GM19328 (cell line): ENCODE measurements at regions not wholly inside any gene's neighbourhood (a gene's known extent, or its start where the extent isn't known, plus 50 kb on each side); places are given as distances from the start of the nearest gene placed in this dataset.
"Not testable (repeated sequence)": the region's sequence is repeated elsewhere in the genome, so short reads cannot be mapped to it uniquely, and the experiment has no call there.

Source experiments
- ATAC-seq: cut with Tn5 transposase; IDR thresholded peaks from one replicate; pipeline ENCODE4 v1.9.1; 2021; ENCODE audit warnings: mild to moderate bottlenecking, moderate library complexity; ENCODE audit not compliant: unreplicated experiment

DNA sequence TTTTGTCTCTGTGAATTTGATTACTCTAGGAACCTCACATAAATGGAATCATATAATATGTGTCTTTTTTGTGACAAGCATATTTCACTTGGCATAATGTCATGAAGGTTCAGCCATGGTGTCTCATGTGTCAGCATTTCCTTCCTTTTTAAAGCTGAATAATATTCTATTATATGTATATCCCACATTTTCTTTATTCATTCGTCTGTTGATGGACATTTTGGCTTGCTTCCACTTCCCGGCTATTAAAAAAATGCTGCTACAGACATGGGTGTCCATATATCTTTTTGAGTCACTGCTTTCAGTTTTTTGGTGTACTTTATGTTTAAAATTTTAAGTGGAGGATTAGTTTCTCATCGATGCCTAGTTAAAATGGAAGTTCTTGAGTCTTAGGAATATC is 59.8 kb upstream of the C5orf63 start:
- no peak for ATAC-seq

DNA sequence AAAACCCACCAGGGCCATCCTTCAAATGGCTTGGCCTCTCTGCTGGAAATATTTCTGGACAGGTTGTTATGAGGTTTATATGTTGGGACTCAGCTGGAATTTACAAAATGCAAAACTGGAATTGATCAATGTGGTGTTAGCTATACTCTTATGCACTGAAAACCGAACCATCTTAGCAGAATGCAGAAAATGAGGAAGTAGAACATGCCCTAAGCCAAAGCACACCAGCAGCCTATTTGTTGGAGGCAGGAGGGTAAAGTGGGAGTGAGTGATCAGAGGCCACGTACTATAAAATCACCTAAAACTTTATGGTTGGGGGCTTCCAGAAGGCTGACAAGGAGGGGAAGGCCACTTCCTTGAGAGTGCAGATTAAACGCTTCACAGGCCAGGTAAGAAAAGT is 63.6 kb upstream of the C5orf63 start:
- no peak for ATAC-seq

DNA sequence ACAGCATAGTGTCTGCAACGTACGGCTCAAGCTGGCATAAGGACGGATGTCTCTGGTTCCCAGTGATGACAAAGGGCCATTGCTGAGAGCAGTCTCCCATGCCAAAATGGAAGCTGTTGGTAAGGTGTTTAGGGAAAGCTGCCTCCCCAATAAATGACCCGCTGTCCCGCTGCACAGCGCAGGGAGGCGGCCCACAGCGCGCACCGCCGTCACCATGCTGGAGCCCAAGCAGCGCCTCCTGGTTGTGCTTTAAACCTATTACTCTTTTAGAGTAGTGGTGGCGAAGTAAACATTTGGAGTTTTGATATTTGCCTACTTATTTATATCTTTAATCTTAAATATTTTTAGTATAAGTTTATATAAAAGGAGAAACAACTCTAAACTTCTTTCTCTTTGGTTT is 70.4 kb upstream of the C5orf63 start:
- no peak for ATAC-seq

DNA sequence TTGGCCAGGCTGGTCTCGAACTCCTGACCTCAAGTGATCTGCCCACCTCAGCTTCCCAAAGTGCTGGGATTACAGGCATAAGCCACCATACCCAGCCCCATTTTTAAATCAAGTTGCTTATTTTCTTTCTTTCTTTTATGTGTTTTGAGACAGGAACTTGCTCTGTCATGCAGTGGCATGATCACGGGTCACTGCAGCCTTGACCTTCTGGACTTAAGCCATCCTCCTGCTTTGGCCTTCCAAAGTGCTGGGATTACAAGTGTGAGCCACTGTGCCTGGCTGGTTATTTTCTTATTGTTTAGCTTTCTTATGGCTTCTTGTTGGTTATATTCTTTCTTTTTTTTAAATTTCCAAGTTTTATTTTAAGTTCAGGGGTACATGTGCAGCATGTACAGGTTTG is 79.7 kb upstream of the C5orf63 start:
- ATAC-seq = no peak

DNA sequence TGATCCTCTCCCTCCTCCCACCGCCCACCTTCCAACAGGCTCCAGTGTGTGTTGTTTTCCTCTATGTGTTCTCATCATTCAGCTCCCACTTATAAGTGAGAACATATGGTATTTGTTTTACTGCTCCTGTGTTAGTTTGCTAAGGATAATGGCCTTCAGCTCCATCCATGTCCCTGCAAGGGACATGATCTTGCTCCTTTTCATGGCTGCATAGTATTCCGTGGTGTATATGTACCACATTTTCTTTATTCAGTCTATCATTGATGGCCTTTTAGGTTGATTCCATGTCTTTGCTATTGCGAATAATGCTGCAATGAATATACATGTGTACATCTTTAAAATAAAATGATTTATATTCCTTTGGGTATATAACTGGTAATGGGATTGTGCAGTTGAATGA is 80.2 kb upstream of the C5orf63 start:
- no peak for ATAC-seq

DNA sequence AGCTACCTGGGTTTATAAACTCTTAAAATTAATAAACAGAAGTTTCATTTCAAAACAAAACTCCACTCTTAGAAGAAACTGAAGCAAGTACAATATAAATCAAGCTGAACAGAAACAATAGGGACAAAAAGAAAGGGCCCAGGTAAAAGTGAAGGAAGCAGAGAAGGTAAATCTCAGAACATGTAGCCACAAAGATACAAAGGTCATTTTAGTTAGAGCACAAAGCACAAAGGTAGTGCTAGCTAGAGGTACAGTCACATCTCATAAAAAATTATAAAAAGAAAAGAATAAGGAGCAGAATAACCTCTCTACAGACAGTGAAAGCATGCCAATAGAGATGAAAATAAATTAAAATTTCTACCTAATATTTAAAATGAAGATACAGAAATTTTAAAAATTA is 90.4 kb upstream of the C5orf63 start:
- ATAC-seq = no peak

DNA sequence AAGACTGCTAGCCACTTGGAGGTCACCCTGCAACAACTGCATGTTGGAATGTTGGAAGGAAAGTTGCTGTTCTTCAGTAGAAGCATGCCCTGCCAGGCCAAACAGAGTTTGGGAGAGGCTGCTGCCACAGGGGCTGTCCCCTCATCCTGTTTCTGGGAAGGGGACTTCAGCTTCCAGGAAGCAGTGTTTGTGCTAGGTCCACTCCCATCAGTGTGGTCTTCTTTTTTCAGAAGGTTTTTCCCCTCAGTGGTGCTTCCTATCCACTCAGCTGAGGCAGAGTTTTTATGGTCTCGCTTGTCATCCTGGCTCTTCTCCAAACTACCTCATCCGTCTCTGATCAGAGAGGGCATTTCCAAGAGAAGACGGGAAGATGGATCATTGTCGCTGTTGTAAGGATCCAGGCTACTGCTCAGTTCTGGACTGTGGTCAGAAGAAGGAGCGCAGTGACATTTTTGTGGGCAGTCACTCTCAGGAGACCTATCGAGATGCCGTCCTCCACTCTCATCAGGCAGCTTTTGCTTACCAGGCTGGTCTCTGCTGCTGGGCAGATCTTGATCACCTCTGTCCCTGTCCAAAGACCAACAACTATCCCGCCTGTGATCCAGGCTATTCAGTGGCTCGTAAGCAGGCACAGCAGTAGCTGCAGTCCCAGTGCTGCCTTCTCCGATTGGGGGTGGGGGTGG is 97.8 kb upstream of the C5orf63 start:
- ATAC-seq = no peak

DNA sequence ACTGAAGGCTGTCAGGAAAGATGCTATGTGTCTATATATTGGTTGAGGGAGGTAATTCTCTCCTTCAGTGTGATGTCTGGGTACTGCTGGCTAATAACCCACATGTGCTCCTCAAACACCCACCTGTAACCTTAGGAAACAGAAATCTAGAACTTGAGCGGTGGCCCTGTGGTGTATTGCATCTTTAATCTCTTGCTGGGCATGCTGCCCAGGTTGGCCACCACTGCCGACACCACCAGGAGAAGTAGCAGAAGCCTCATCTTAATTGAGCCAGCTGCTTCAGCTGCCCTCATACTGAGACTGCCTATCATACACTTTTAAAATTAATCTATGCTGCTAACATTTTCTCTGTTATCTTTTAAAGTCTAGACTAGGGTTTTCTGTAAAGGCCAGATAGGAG is 103.5 kb upstream of the C5orf63 start:
- ATAC-seq = no peak

DNA sequence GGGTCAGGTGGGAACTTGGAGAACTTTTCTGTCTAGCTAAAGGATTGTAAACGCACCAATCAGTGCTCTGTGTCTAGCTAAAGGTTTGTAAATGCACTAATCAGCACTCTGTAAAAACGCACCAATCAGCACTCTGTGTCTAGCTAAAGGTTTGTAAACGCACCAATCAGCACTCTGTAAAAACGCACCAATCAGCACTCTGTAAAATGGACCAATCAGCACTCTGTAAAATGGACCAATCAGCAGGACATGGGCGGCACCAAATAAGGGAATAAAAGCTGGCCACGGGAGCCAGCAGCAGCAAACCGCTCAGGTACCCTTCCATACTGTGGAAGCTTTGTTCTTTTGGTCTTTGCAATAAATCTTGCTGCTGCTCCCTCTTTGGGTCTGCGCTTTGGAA is 108.0 kb upstream of the MEGF10 start:
- not testable (repeated sequence) for ATAC-seq

DNA sequence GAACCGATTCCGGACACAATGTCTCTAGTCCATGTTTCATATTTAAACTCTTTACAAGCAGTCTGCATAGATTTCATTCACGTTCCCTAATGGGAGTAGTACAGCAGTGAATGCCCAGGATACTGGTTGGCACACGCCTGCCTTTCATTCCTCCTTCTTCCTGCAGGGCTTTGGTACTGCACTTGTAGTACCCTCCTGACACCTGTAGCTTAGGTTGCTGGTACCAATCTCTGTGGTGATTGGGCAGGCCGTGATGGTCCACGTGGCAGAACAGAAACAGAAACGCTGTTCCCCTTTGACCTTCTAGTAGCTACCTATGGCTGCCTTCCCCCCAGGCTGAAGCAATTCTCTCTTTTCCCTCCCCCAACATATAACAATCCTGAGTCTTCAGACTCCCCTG is 107.3 kb upstream of the MEGF10 start:
- no peak for ATAC-seq

DNA sequence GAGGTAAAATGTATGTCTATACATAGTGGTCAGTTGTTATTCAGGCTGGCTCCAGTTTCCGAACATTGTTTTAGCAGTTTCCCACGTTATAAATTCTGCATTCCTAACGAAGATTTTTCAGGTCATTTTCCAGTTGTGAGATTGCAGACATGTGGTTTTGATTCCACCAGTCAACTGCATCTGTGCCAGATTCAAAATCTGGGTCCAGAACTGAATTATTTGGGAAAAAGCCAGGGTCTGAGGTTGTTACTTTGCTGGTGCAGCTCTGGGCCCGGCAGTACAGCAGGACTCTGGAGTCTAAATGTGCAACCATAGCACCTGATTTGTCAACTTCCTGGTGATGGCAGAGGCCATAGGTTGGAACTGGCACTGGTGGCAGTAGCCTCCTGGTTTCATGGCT is 105.7 kb upstream of the MEGF10 start:
- no peak for ATAC-seq

DNA sequence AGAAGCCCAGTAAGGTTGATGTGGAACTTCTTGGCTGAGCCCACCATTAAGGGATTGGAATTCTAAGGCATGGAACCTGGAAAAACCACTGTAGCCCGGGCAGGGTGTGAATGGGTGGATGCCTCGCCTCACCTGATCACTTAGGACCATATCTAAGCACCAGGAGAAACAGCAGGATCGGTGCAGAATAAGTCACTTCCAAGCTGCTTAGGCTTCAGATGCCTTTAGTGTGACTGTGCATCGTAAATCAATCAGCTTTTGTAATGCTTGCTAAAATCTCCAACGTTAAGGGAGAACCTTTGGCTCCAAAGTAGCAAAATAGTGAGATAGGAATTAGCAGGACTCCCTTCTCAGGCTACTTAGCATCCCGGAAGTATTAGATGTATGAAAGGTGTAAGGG is 103.9 kb upstream of the MEGF10 start:
- no peak for ATAC-seq

DNA sequence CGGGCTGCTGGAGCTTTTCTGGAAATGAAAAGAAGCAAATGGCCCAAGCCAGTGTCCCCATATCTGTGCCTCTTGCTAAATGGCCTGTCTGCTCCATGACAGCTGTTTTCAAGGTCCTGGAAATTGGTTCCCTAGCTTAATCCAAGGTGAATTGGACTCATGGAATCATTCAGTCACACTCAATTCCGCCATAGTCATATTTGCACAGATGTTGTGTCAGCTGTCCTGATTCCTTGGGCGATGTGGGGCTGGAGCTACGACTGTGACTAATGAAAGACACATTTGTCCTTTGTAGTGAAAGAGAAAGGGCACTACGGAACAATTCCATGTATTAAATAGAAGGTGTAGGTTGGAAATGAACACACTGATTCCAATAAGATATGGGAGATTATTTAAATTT is 102.9 kb upstream of the MEGF10 start:
- ATAC-seq = no peak

DNA sequence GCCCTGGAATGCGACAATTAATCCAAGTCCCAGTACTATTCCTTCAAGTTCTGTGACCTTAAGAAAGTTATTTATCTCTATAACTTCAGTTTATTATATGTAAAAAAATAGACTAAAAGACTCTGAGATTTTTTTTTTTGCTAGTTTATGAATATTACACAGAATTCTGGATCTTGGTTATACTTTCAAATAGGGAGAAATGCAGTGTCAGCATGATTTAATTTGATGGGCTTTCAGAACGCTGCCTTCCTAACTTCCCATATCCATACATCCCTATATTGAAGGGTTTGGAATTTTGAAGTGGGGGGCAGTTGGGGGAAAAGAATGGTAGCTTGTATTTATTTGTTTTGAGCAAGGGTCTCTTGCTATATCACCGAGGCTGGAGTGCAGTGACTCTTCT is 98.4 kb upstream of the MEGF10 start:
- ATAC-seq = no peak

DNA sequence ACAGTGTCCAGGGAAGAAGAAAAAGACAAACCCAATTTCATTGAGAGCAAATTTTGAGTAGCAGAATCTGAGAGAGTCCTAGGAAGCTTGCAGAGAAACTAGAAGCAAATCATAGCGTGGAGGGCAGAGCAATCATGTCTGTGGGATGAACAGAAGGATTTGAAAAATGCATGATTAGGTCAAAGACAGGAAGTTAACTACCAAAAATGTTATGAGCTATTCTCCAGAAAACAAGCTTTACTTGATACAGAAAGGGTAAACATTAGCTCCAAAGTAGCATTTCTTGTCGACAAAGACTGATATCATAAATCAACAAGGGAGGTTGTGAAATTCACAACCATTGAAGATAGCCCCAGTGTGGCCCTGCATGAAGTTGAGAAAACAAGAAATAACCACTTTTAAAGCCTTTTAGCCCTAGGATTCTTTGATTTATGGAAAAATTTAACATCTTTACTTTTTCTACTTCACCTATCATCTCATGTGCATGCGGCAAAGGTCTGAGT is 97.7 kb upstream of the MEGF10 start:
- no peak for ATAC-seq

DNA sequence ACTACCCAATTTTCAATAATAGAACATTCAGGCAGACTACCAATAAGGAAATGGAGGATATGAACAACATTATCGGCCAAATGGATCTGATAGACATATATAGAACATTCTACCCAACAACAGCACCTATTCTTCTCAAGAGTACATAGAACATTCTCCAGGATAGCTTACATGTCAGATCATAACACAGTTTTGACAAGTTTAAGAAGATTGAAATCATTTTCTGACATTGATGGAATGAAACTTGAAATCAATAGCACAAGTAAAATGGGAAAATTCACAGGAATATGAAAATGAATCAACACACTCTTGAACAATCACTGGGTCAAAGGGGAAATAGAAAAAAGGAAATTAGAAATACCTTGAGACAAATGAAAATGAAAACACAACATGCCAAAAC is 94.6 kb upstream of the MEGF10 start:
- ATAC-seq = no peak

DNA sequence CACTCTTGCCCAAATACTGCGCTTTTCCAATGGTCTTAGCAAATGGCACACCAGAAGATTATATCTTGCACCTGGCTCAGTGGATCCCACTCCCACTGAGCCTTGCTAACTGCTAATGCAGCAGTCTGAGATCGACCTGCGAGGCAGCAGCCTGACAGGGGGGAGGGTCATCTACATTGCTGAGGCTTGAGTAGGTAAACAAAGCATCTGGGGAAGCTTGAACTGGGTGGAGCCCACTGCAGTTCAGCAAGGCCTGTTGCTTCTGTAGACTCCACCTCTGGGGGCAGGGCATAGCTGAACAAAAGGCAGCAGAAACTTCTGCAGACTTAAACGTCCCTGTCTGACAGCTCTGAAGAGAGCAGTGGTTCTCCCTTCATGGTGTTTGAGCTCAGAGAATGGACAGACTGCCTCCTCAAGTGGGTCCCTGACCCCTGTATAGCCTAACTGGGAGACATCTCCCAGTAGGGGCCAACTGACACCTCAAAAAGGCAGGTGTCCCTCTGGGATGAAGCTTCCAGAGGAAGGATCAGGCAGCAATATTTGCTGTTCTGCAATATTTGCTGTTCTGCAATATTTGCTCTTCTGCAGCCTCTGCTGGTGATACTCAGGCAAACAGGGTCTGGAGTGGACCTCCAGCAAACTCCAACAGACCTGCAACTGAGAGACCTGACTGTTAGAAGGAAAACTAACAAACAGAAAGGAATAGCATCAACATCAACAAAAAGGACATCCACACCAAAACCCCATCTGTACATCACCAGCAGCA is 93.0 kb upstream of the MEGF10 start:
- ATAC-seq = not testable (repeated sequence)

DNA sequence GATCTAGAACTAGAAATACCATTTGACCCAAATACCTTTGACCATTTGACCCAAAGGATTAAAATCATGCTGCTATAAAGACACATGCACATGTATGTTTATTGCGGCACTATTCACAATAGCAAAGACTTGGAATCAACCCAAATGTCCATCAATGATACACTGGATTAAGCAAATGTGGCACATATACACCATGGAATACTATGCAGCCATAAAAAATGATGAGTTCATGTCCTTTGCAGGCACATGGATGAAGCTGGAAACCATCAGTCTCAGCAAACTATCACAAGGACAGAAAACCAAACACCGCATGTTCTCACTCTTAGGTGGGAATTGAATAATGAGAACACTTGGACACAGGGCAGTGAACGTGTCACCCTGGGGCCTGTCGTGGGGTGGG is 87.9 kb upstream of the MEGF10 start:
- ATAC-seq = not testable (repeated sequence)

DNA sequence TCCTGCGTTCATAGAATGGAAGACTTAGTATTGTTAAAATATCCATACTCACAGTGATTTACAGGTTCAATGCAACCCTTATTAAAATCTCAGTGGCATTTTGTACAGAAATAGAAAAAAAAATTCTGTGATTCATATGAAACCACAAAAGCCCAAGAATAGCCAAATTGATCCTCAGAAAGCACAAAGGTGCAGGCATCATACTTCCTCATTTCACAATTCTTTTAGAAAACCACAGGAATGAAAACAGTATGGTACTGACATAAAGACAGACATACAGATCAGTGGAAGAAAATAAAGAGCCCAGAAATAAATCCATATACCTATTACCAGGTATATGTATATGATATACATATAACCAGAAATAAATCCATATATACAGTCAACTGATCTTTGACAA is 86.8 kb upstream of the MEGF10 start:
- ATAC-seq = no peak

DNA sequence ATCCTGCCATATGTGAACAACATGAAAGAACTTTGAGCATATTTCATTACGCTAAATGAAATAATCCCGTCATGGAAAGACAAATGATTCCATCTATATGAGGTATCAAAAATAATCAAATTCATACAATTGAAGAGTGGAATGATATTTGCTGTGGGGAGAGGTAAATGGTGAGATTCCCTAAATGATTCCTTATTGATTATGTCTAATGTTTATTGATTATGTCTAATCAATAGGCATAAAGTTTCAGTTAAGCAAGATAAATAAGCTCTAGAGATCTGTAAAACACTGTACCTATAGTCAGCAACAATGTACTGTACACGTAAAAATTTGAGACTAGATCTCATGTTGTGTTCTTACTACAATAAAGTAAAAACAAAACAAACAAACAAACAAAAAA is 85.4 kb upstream of the MEGF10 start:
- ATAC-seq = no peak

DNA sequence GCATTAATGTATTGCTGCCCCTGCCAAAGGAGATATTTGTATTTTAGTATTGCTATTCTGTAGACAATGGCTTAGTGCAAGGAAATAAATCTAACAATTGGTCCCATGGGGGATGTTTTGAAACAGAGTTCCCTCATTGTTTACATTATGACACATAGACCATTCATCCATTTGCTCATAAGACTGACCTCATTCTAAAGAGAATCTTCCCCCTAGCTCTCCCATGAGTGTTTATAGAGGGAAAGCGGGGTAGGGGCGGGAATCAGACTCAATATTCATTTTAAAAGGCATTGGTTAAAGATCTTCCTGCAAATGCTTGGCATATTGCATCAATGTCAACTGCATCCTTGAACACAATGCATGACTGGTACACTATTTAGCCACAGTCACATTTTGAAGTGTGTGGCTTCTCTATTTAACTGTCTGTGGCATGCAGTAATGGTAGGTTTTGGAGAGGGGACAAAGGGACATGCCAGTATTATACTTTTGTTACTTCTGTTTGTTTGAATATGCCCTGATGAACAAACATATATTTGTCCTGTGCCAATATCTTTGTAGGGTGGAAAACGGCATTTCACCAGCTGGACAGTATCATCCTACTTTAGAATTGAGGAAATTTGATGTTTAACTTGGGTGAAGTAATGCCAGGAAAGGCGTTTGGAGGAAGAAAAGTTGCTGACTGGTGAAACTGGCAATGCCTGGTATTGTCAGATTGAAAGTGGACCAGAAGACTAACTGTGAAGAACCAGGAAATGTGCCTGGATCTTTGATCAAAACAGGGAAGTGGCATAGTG is 84.1 kb upstream of the MEGF10 start:
- ATAC-seq = no peak

DNA sequence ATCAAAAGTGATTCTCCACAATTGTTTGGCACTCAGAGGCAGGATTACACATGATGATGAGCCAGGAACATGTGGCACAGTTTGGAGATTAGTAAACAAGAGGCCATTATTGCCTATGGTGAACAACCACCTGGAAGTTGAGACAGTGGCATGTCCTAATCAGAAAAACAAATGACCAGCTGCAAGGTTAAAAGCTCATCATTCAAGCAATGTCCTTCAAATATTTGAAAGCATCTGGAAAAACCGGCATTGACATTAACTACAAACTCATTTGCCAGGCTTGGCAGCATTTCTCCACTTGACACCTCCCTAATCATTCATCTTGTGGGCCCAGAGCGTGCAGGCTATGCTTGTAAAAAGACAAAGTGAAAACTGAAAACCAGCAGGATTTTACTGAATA is 80.6 kb upstream of the MEGF10 start:
- no peak for ATAC-seq
